ENCODE measurements at regions not wholly inside any gene's neighbourhood (a gene's known extent, or its start where the extent isn't known, plus 50 kb on each side); places are given as distances from the start of the nearest gene placed in this dataset.

DNA sequence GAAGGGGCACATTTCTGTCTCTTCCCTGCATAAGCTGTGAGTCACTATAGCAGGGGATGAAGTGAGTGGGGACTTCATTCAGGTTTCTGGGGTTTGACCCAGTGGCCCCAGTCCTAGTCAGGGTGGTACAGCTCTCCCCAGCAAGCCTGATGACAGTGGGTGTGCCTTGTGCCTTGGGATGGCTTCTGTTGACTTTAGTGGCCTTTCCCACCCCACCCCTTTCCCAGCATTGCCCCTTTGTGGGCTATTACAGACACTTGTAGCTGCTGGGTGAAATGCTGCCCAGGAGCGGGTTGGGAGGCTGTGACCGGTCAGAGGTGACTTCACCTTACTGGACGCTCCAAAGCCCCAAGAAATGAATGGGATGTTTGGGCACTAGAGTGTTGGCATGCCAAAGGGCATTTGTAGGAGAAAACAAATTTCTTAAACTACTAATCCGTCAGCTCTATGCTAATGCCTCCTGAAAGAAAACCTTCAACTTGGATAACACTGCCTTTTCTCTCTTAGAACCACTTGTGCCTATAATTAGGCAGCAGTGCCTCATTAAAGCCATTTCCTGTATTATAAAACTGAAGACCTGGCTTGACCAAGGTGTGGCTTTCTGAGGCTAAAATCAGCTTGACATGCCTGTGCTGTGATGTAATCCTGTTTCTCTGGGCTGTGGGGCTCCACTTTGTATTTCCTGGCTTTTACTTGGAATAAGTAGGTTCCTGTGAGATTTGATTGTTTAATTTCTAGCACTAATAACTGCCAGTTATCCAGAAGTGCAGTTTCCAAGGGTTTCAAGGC, 119.0 kb upstream of the SLC25A48 start:
- TF ChIP-seq, protein P1, sequence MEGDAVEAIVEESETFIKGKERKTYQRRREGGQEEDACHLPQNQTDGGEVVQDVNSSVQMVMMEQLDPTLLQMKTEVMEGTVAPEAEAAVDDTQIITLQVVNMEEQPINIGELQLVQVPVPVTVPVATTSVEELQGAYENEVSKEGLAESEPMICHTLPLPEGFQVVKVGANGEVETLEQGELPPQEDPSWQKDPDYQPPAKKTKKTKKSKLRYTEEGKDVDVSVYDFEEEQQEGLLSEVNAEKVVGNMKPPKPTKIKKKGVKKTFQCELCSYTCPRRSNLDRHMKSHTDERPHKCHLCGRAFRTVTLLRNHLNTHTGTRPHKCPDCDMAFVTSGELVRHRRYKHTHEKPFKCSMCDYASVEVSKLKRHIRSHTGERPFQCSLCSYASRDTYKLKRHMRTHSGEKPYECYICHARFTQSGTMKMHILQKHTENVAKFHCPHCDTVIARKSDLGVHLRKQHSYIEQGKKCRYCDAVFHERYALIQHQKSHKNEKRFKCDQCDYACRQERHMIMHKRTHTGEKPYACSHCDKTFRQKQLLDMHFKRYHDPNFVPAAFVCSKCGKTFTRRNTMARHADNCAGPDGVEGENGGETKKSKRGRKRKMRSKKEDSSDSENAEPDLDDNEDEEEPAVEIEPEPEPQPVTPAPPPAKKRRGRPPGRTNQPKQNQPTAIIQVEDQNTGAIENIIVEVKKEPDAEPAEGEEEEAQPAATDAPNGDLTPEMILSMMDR (IDR thresholded peaks at IDR 0.05) = no peak
- H3K9me3 ChIP-seq (ENCODE audit: control insufficient read depth in 1 of 2, insufficient read depth in 1 of 2, low read length in 2 of 2) = peaks cover 0 to 7% of the 10 kb centered on the region in 2 experiments
- H3K36me3 Mint-ChIP-seq (ENCODE audit: low read depth) = no peaks in the 10 kb centered on the region
- POLR2A ChIA-PET = no interaction called here
- H3K4me3 Mint-ChIP-seq = no peak overlapping the region
- no peaks in the 10 kb centered on the region for H3K4me1 ChIP-seq (ENCODE audit: insufficient read depth, low read length)
- intact Hi-C loops (cut with DNase I, micrococcal nuclease) = no loop called here
- peaks cover 10% of the 10 kb centered on the region for H3K27me3 Mint-ChIP-seq
- H3K4me3 ChIP-seq (ENCODE audit: low read length) = no peak overlapping the region
- no peak overlapping the region for H3K27ac ChIP-seq (ENCODE audit: low read depth in 1 of 2, low read length in 2 of 2)
- ATAC-seq (ENCODE audit: poor library complexity) (no peak), DNase-seq (no peak)
- no peaks in the 10 kb centered on the region for H3K36me3 ChIP-seq (ENCODE audit: insufficient read depth, low read length)
- no peak overlapping the region for H3K27ac Mint-ChIP-seq
- CTCF ChIA-PET = no interaction called here
- no peaks in the 10 kb centered on the region for H3K27me3 ChIP-seq (ENCODE audit: control insufficient read depth in 1 of 2, insufficient read depth in 2 of 2, low read length in 2 of 2)
- H3K4me1 Mint-ChIP-seq (ENCODE audit: low read depth) = no peaks in the 10 kb centered on the region
- no peaks in the 10 kb centered on the region for H3K9me3 Mint-ChIP-seq

DNA sequence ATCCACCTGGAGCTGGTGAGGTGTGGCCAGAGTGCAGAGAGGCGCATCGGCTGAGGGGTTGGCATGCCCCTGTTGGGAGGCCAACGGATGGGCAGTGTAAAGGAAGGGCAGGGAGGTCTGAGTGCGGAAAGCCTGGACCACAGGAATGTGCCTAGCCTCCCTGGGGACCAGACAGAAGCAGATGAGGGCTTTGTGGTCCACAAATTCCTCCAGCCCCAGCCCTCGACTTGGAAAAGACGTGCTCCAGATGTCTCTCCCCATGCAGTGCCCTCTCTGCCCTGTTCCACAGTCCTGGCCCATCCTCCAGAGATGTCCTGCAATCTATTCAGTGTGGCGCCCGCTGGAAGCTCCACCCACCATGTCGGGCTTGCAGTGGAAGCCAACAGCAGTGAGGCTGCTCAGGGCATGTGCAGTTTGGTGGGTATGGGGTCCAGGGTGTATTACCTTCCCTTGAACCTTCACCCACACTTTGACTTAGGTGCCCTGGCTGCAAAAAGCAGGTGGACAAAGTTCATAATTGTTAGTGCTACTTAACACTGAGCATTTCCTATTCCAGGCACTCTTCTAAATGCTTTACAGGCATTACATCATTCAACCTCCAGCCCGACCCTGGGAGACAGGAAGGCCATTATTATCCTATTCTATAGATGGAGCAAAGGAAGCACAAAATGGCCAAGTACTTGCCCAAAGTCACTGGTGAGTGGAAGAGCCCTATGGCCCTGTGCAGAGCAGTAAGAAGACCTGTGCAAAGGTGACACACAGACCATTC, 120.2 kb upstream of the SLC25A48 start:
- H3K36me3 ChIP-seq (ENCODE audit: insufficient read depth, low read length) = no peaks in the 10 kb centered on the region
- POLR2A ChIA-PET = no interaction called here
- peaks cover 0 to 7% of the 10 kb centered on the region in 2 experiments for H3K9me3 ChIP-seq (ENCODE audit: control insufficient read depth in 1 of 2, insufficient read depth in 1 of 2, low read length in 2 of 2)
- H3K27me3 Mint-ChIP-seq = peaks cover 12% of the 10 kb centered on the region
- H3K4me3 Mint-ChIP-seq = no peak overlapping the region
- no peaks in the 10 kb centered on the region for H3K4me1 Mint-ChIP-seq (ENCODE audit: low read depth)
- no peaks in the 10 kb centered on the region for H3K9me3 Mint-ChIP-seq
- peaks cover 0 to under 1% of the 10 kb centered on the region in 2 experiments for H3K27me3 ChIP-seq (ENCODE audit: control insufficient read depth in 1 of 2, insufficient read depth in 2 of 2, low read length in 2 of 2)
- no peaks in the 10 kb centered on the region for H3K36me3 Mint-ChIP-seq (ENCODE audit: low read depth)
- no peak overlapping the region for H3K4me3 ChIP-seq (ENCODE audit: low read length)
- DNase-seq (no peak), ATAC-seq (ENCODE audit: poor library complexity) (no peak)
- H3K27ac ChIP-seq (ENCODE audit: low read depth in 1 of 2, low read length in 2 of 2) = no peak overlapping the region
- TF ChIP-seq, protein P1 (IDR thresholded peaks at IDR 0.05) = no peak
- CTCF ChIA-PET = no interaction called here
- intact Hi-C loops (cut with DNase I, micrococcal nuclease) = no loop called here
- H3K27ac Mint-ChIP-seq = no peak overlapping the region
- no peaks in the 10 kb centered on the region for H3K4me1 ChIP-seq (ENCODE audit: insufficient read depth, low read length)

DNA sequence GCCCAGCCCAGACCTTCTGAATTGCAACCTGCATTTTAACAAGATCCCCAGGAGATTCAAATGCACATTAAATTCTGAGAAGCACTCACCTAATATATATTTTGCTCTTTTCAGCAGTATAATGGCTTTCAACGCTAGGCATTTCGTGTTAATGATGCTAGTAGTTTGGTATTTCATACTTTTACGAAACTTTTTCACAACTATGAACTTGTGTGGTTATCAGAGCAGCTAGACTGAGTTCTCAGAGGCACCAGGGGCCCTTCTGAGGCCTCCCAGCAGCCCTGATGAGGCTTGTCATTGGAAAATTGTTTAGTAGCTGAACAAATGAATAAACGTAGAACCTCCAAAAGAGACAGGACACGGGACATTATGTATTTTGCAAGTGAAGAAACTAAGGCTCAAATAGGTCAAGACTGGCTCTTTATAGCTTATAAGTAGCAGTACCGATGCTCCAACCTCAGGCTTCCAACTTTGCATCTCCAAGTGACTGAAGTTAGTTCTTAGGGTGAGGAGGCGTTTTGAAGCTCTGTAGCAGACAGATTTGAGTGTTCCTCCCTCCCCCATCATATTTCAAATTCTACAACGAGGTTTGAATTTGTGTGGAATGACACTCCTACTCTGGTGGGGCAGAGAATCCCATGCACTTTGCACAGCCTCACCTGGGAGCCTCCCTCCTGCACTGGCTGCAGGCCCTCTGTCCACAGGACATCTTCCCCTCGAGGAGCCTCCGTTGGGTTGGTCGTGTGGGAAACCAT, 121.1 kb upstream of the SLC25A48 start:
- Histone ChIP-seq H3K27me3 (ENCODE audit: control insufficient read depth in 1 of 2, insufficient read depth in 2 of 2, low read length in 2 of 2) (peaks cover 0 to 3% of the 10 kb centered on the region in 2 experiments), H3K27ac (ENCODE audit: low read depth in 1 of 2, low read length in 2 of 2) (no peak overlapping the region), H3K36me3 (ENCODE audit: insufficient read depth, low read length) (no peaks in the 10 kb centered on the region), H3K4me1 (ENCODE audit: insufficient read depth, low read length) (no peaks in the 10 kb centered on the region), H3K9me3 (ENCODE audit: control insufficient read depth in 1 of 2, insufficient read depth in 1 of 2, low read length in 2 of 2) (peaks cover 0 to 9% of the 10 kb centered on the region in 2 experiments), H3K4me3 (ENCODE audit: low read length) (no peak overlapping the region)
- POLR2A ChIA-PET = no interaction called here
- Mint-ChIP-seq H3K36me3 (ENCODE audit: low read depth) (no peaks in the 10 kb centered on the region), H3K4me3 (no peak overlapping the region), H3K4me1 (ENCODE audit: low read depth) (no peaks in the 10 kb centered on the region), H3K27ac (no peak overlapping the region), H3K9me3 (no peaks in the 10 kb centered on the region), H3K27me3 (peaks cover 19% of the 10 kb centered on the region)
- TF ChIP-seq, protein P1 (IDR thresholded peaks at IDR 0.05) = no peak
- CTCF ChIA-PET = no interaction called here
- no peak for ATAC-seq (ENCODE audit: poor library complexity)
- intact Hi-C loops (cut with DNase I, micrococcal nuclease) = no loop called here
- DNase-seq = no peak

Measured in CD4-positive, alpha-beta T cell (primary cell).